Breast epithelium (tissue), 3 donors: ENCODE measurements at regions not wholly inside any gene's neighbourhood (a gene's known extent, or its start where the extent isn't known, plus 50 kb on each side); places are given as distances from the start of the nearest gene placed in this dataset.

Experiments used
- CTCF ChIP-seq, 3 donors: fragments of 450-650 bp; IDR thresholded peaks; one replicate each; pipeline ENCODE4 v1.5.1; 2016 to 2017; ENCODE audit warnings: antibody characterized with exemption in 3 of 3, mild to moderate bottlenecking in 3 of 3, moderate library complexity in 3 of 3
- POLR2A ChIP-seq: fragments of 450-650 bp; IDR thresholded peaks from one replicate; pipeline ENCODE4 v1.6.1; 2016; ENCODE audit warnings: antibody characterized with exemption, mild to moderate bottlenecking, moderate library complexity
- POLR2AphosphoS5 ChIP-seq, 3 donors: sonication (generic); formaldehyde crosslinking; IDR thresholded peaks; one replicate each; pipeline ENCODE4 v1.6.1; 2017; ENCODE audit warnings: antibody characterized with exemption in 3 of 3

- TF ChIP-seq POLR2A: no peak
- TF ChIP-seq CTCF (IDR thresholded peaks at IDR 0.05): no peak
- TF ChIP-seq POLR2AphosphoS5 (IDR thresholded peaks at IDR 0.05): no peak
These were observed 86.8 kb upstream of the CHST15 start for GRCh38 chr10:124180044-124180745.
